Stimulated activated naive CD8-positive, alpha-beta T cell treated with anti-CD3 and anti-CD28 coated beads, Interleukin-15, amount 100 ng/mL, for 72 hours (primary cell): ENCODE measurements at regions not wholly inside any gene's neighbourhood (a gene's known extent, or its start where the extent isn't known, plus 50 kb on each side); places are given as distances from the start of the nearest gene placed in this dataset.
A peak's percentile ranks its signal among the peaks of the same experiment; 100 is the strongest.

Source experiments
- ATAC-seq: fragments of 150-1000 bp; cut with Tn5 transposase; 2 replicates; pipeline ENCODE4 v1.10.0; 2021; ENCODE audit warnings: mild to moderate bottlenecking, moderate library complexity
- DNase-seq, 2 donors: peaks; one replicate each; pipeline ENCODE4 v3.0.0; 2021 to 2022
- H3K27ac Mint-ChIP-seq, 2 donors: one replicate each; pipeline ENCODE4 v1.8.0; 2022; ENCODE audit warnings: mild to moderate bottlenecking in 2 of 2, mixed read lengths in 2 of 2, moderate library complexity in 2 of 2
- H3K27me3 Mint-ChIP-seq: one replicate; pipeline ENCODE4 v1.8.0; 2022; ENCODE audit warnings: mixed read lengths
- H3K4me1 Mint-ChIP-seq: one replicate; pipeline ENCODE4 v1.8.0; 2022; ENCODE audit warnings: mild to moderate bottlenecking, mixed read lengths
- H3K4me3 Mint-ChIP-seq, 2 donors: one replicate each; pipeline ENCODE4 v1.8.0; 2022; ENCODE audit warnings: mild to moderate bottlenecking in 2 of 2, mixed read lengths in 2 of 2, moderate library complexity in 1 of 2
- H3K9me3 Mint-ChIP-seq, 2 donors: one replicate each; pipeline ENCODE4 v1.8.0; 2022; ENCODE audit warnings: mixed read lengths in 2 of 2

DNA sequence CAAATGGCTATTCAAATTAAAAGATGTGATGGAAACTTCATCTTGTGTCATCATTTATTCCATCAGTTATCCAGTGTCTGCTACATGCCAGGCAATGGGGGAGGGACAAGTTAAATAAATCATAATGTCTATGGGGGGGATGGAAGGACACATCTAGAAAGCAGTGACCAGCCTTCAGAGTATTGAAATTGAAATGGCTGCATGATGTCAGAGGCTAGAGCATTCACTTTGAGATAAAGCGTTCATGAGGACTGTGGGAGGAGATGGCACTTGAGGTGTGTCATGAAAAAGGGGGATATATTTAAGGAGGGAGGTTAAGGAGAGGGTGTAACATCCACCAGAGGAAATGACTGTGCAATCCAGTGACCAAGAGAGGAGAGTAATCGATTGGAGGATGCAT lies 50.6 kb downstream of the SLIT2 start:
- H3K4me1 Mint-ChIP-seq = no peaks in the 10 kb centered on the region
- H3K27ac Mint-ChIP-seq = no peak overlapping the region
- DNase-seq (no peak), ATAC-seq (no peak)
- no peaks in the 10 kb centered on the region for H3K27me3 Mint-ChIP-seq
- H3K4me3 Mint-ChIP-seq = no peak overlapping the region
- H3K9me3 Mint-ChIP-seq = peaks cover 6 to 7% of the 10 kb centered on the region in 2 donors

GRCh38 chr4:20305976-20306375 lies 54.3 kb downstream of the SLIT2 start:
- no peaks in the 10 kb centered on the region for H3K4me1 Mint-ChIP-seq
- ATAC-seq = no peak
- no peaks in the 10 kb centered on the region for H3K27me3 Mint-ChIP-seq
- no peak overlapping the region for H3K27ac Mint-ChIP-seq
- no peak overlapping the region for H3K4me3 Mint-ChIP-seq
- DNase-seq = no peak
- peaks cover 13 to 21% of the 10 kb centered on the region in 2 donors for H3K9me3 Mint-ChIP-seq

DNA sequence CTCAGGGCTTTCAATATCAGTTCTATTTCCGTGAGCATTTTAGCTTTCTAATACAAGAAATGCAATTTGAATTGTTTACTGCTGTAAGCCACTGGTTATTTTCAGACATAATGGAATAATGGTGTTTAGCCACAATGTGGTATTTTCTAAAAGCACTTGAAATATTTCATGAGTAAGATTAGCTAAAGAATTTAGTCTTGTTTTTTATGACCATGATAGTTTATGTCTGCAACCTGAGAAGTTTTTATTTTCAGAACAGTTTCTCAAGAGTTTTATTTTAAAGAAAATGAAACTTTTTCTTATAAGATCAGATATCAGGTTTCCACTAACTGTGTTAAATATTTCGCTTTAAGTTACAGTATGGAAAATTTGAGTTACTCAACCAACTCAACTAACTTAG lies 60.2 kb downstream of the SLIT2 start:
- Mint-ChIP-seq H3K27ac (no peak overlapping the region), H3K4me3 (no peak overlapping the region)
- no peak for DNase-seq

GRCh38 chr4:20313237-20314030 lies 61.7 kb downstream of the SLIT2 start:
- Mint-ChIP-seq H3K4me3 (no peak overlapping the region), H3K27ac (no peak overlapping the region), H3K9me3 (peaks cover 7% of the 10 kb centered on the region in 2 donors), H3K27me3 (no peaks in the 10 kb centered on the region), H3K4me1 (no peaks in the 10 kb centered on the region)
- ATAC-seq (no peak), DNase-seq (peak in 1 of 2 donors; percentile 7)

More for the DNA sequence above, 60.2 kb downstream of the SLIT2 start:
- Mint-ChIP-seq H3K4me1 (no peaks in the 10 kb centered on the region), H3K9me3 (peaks cover 7 to 14% of the 10 kb centered on the region in 2 donors), H3K27me3 (no peaks in the 10 kb centered on the region)
- ATAC-seq = no peak

- H3K4me3 Mint-ChIP-seq = no peak overlapping the region
- no peaks in the 10 kb centered on the region for H3K27me3 Mint-ChIP-seq
- H3K27ac Mint-ChIP-seq = no peak overlapping the region
- no peaks in the 10 kb centered on the region for H3K4me1 Mint-ChIP-seq
- ATAC-seq (no peak), DNase-seq (no peak)
- peaks cover 0 to 5% of the 10 kb centered on the region in 2 donors for H3K9me3 Mint-ChIP-seq
Measured at GRCh38 chr4:20317424-20317985, 65.8 kb downstream of the SLIT2 start.

DNA sequence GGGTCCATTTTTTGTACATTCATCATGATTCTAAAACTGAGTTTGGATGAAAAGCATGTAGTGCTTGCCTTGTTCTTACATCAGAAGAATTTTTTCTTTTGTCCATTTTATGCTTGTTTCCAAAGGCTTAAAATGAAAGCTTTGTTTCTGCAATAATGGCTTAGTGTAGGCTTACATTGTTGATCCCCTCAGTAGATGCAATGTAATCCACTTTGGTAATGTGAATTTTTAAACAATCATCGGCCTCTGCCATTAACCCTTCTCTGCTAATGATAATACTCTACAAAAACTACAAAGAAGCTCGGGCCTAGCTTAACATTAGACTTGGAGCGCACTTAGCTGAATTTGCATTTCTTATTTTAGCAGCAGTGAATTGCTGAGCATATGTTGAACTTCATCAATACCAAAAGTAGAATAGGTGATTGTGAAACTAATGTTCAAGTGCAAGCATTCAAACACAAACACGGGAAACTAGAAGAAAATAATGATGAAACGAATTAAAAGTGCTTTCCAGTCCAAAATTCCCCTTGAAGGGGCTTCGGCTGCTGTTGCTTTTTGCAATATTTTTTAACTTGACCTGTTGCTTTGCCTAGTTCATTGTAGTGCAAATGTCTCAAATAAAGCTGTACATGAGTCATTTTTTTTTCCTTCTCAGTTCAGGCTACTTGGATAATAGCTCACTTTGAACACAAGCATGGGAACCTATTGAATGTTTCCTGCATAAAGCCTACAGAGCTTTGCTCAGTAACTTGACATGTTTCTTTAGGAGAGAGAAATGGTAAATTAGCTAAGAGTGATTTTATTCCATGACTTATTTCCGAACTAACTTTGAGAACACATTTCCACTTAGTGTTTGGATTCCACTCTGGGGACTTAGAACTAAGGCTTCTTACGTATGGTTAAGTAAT lies 66.5 kb downstream of the SLIT2 start:
- no peak for ATAC-seq
- no peak for DNase-seq
- peaks cover 0 to 5% of the 10 kb centered on the region in 2 donors for H3K9me3 Mint-ChIP-seq
- H3K27ac Mint-ChIP-seq = no peak overlapping the region
- H3K4me1 Mint-ChIP-seq = no peaks in the 10 kb centered on the region
- H3K4me3 Mint-ChIP-seq = no peak overlapping the region
- H3K27me3 Mint-ChIP-seq = no peaks in the 10 kb centered on the region

DNA sequence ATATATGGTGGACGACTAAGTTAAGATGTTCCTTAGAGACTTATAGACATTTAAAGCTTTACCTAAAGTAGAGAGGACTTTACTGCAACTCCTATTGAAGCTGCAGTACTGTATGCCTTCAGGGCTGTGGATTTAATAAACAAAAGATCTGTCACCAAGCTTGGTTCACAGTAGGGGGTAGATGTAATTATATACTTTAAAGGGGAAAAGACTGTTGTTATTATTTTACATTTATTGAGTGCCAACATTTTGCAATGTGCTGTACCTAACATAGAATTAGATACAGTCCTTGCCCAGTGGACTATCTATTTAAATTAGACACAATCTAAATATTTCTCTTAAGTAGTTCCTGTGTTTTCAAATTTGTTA lies 67.2 kb downstream of the SLIT2 start:
- H3K4me1 Mint-ChIP-seq = no peaks in the 10 kb centered on the region
- H3K4me3 Mint-ChIP-seq = no peak overlapping the region
- peaks cover 0 to 5% of the 10 kb centered on the region in 2 donors for H3K9me3 Mint-ChIP-seq
- no peak overlapping the region for H3K27ac Mint-ChIP-seq
- ATAC-seq = no peak
- H3K27me3 Mint-ChIP-seq = no peaks in the 10 kb centered on the region
- no peak for DNase-seq

GRCh38 chr4:20319825-20320612 lies 68.3 kb downstream of the SLIT2 start:
- peaks cover 0 to 5% of the 10 kb centered on the region in 2 donors for H3K9me3 Mint-ChIP-seq
- H3K27me3 Mint-ChIP-seq = no peaks in the 10 kb centered on the region
- no peak overlapping the region for H3K4me3 Mint-ChIP-seq
- DNase-seq (no peak), ATAC-seq (no peak)
- no peak overlapping the region for H3K27ac Mint-ChIP-seq
- H3K4me1 Mint-ChIP-seq = no peaks in the 10 kb centered on the region

DNA sequence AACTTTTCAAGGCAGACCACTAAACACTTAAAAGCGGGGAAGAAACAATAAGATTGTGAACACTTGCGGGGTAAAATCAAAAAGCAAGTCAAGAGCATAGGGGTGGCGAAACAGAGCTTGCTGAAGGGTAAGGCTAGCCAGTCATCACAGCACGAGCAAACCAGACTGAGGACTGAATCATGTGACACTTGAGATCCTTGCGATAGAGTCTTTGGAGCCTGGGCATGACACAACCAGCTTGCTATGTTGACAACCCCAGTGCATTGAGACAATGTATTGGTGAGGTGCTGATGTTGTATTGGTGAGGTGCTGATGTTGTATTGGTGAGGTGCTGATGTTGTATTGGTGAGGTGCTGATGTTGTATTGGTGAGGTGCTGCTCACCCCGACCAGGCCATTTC lies 72.3 kb downstream of the SLIT2 start:
- no peak overlapping the region for H3K4me3 Mint-ChIP-seq
- no peaks in the 10 kb centered on the region for H3K4me1 Mint-ChIP-seq
- DNase-seq (no peak), ATAC-seq (no peak)
- H3K27ac Mint-ChIP-seq = no peak overlapping the region
- H3K27me3 Mint-ChIP-seq = no peaks in the 10 kb centered on the region
- peaks cover 0 to 5% of the 10 kb centered on the region in 2 donors for H3K9me3 Mint-ChIP-seq

DNA sequence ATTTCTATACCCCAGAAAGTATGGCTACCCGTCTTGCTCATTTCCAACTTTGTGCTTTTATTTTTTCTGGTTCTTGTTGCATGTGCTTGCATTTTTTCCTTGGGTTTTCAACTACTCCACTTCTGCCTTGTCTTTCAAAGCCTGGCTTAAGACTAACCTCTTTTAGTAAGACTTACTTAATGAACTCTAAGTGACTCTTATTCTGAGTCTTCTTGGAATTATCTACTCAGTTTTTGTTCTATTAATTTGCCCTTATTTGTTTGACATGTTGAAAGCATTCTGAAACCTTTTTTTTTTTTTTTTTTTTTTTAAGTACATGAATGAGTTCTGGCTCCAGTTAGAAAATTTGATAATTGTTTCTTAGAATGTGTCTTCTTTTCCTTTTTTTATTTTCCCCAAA lies 74.8 kb downstream of the SLIT2 start:
- H3K9me3 Mint-ChIP-seq = no peaks in the 10 kb centered on the region
- DNase-seq (no peak), ATAC-seq (no peak)
- H3K27ac Mint-ChIP-seq = no peak overlapping the region
- H3K27me3 Mint-ChIP-seq = no peaks in the 10 kb centered on the region
- H3K4me1 Mint-ChIP-seq = no peaks in the 10 kb centered on the region
- no peak overlapping the region for H3K4me3 Mint-ChIP-seq

- Mint-ChIP-seq H3K4me3 (no peak overlapping the region), H3K9me3 (no peaks in the 10 kb centered on the region), H3K27me3 (peaks cover 3% of the 10 kb centered on the region), H3K4me1 (no peaks in the 10 kb centered on the region), H3K27ac (no peak overlapping the region)
- ATAC-seq (no peak), DNase-seq (no peak)
Measured at GRCh38 chr4:20326977-20327376, 75.3 kb downstream of the SLIT2 start.

- DNase-seq (no peak), ATAC-seq (no peak)
- Mint-ChIP-seq H3K4me1 (no peaks in the 10 kb centered on the region), H3K27me3 (peaks cover 7% of the 10 kb centered on the region), H3K9me3 (no peaks in the 10 kb centered on the region), H3K27ac (no peak overlapping the region), H3K4me3 (no peak overlapping the region)
Measured at GRCh38 chr4:20327808-20328207, 76.1 kb downstream of the SLIT2 start.

- H3K27ac Mint-ChIP-seq = no peak overlapping the region
- ATAC-seq = no peak
Measured at GRCh38 chr4:20331642-20332041, 79.9 kb downstream of the SLIT2 start.

DNA sequence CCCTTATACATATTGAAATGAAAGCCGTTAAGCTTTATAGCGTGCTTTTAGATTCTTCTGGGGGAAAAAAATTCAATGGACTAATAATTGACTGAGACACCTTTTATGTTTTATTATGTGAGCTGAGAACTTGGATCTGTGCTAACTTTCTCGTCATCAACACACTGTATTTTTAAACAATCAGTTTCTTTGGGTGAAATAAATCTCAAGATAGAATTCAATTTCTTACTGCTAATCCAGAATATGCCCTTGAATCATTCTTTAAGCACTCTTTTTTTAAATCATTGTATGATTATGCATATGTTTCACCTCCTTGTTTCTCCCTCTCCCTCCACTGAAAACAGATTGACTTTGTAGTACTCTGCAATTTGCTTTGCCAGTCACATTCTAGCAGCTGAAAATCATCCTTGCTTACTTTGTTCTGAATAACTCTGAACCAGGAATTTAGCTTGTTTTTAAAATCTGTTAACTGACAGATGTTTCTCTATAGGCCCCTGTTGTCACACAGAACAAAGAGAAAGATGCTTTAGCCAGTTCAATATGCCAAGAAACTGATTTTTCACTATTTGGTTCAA lies 81.5 kb downstream of the SLIT2 start:
- ATAC-seq = no peak
- no peaks in the 10 kb centered on the region for H3K4me1 Mint-ChIP-seq
- no peak for DNase-seq
- H3K27ac Mint-ChIP-seq = no peak overlapping the region
- no peaks in the 10 kb centered on the region for H3K9me3 Mint-ChIP-seq
- H3K27me3 Mint-ChIP-seq = peaks cover 7% of the 10 kb centered on the region
- no peak overlapping the region for H3K4me3 Mint-ChIP-seq

More at GRCh38 chr4:20331642-20332041, 79.9 kb downstream of the SLIT2 start:
- DNase-seq = no peak
- peaks cover 7% of the 10 kb centered on the region for H3K27me3 Mint-ChIP-seq
- H3K4me1 Mint-ChIP-seq = no peaks in the 10 kb centered on the region
- no peak overlapping the region for H3K4me3 Mint-ChIP-seq
- H3K9me3 Mint-ChIP-seq = no peaks in the 10 kb centered on the region

DNA sequence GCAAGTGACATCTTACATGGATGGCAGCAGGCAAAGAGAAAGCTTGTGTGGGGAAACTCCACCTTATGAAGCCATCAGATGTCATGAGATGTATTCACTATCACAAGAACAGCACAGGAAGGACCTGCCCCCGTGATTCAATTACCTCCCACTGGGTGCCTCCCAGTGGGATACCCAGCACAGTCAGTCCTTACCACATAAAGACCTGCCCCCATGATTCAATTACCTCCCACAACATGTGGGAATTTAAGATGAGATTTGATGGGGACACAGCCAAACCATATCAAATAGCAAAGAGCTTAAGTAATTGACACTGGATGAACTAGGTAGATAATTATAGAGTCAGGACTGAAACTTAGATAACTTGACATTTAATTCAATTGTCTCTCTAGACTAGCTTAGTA lies 85.6 kb downstream of the SLIT2 start:
- Mint-ChIP-seq H3K4me3 (no peak overlapping the region), H3K27me3 (peaks cover under 1% of the 10 kb centered on the region), H3K27ac (no peak overlapping the region), H3K4me1 (no peaks in the 10 kb centered on the region), H3K9me3 (no peaks in the 10 kb centered on the region)
- ATAC-seq (no peak), DNase-seq (no peak)
